IPS-15b (cell line): ENCODE measurements at regions not wholly inside any gene's neighbourhood (a gene's known extent, or its start where the extent isn't known, plus 50 kb on each side); places are given as distances from the start of the nearest gene placed in this dataset.
"Not testable (repeated sequence)": the region's sequence is repeated elsewhere in the genome, so short reads cannot be mapped to it uniquely, and the experiment has no call there.

ENCODE experiments used
- H3K27me3 ChIP-seq: one replicate; pipeline ENCODE4 v1.6.1; 2013; ENCODE audit warnings: low read length; ENCODE audit not compliant: control insufficient read depth, insufficient read depth
- H3K36me3 ChIP-seq: one replicate; pipeline ENCODE4 v1.6.1; 2013; ENCODE audit warnings: low read length; ENCODE audit not compliant: control insufficient read depth, insufficient read depth
- H3K4me1 ChIP-seq: one replicate; pipeline ENCODE4 v1.6.1; 2013; ENCODE audit warnings: mild to moderate bottlenecking, low read length; ENCODE audit not compliant: control insufficient read depth, insufficient read depth
- H3K4me3 ChIP-seq: one replicate; pipeline ENCODE4 v1.5.1; 2013; ENCODE audit warnings: low read depth, low read length
- H3K9ac ChIP-seq: one replicate; pipeline ENCODE4 v1.6.1; 2013; ENCODE audit warnings: low read depth, mild to moderate bottlenecking, low read length
- H3K9me3 ChIP-seq: one replicate; pipeline ENCODE4 v1.6.1; 2013; ENCODE audit warnings: mild to moderate bottlenecking, low read length; ENCODE audit not compliant: control insufficient read depth, insufficient read depth

GRCh38 chr21:35473496-35473895 is 424.4 kb upstream of the RUNX1 start:
- no peak overlapping the region for H3K9ac ChIP-seq
- H3K9me3 ChIP-seq, result no peaks in the 10 kb centered on the region
- H3K36me3 ChIP-seq, result no peaks in the 10 kb centered on the region
- no peaks in the 10 kb centered on the region for H3K27me3 ChIP-seq
- H3K4me1 ChIP-seq, result peaks cover 22% of the 10 kb centered on the region
- H3K4me3 ChIP-seq, result no peak overlapping the region

GRCh38 chr21:35470522-35470921 is 421.4 kb upstream of the RUNX1 start:
- H3K4me3 ChIP-seq, result no peak overlapping the region
- H3K27me3 ChIP-seq, result no peaks in the 10 kb centered on the region
- peaks cover 22% of the 10 kb centered on the region for H3K4me1 ChIP-seq
- H3K9me3 ChIP-seq, result no peaks in the 10 kb centered on the region
- no peak overlapping the region for H3K9ac ChIP-seq
- no peaks in the 10 kb centered on the region for H3K36me3 ChIP-seq

GRCh38 chr21:35469498-35469897 is 420.4 kb upstream of the RUNX1 start:
- H3K36me3 ChIP-seq, result no peaks in the 10 kb centered on the region
- H3K4me3 ChIP-seq, result no peak overlapping the region
- H3K4me1 ChIP-seq, result peaks cover 16% of the 10 kb centered on the region
- no peaks in the 10 kb centered on the region for H3K27me3 ChIP-seq
- no peaks in the 10 kb centered on the region for H3K9me3 ChIP-seq
- no peak overlapping the region for H3K9ac ChIP-seq

- H3K4me3 ChIP-seq, result no peak overlapping the region
- peaks cover 14% of the 10 kb centered on the region for H3K4me1 ChIP-seq
- H3K9ac ChIP-seq, result no peak overlapping the region
- H3K27me3 ChIP-seq, result no peaks in the 10 kb centered on the region
- H3K9me3 ChIP-seq, result no peaks in the 10 kb centered on the region
- H3K36me3 ChIP-seq, result no peaks in the 10 kb centered on the region
These were observed 419.9 kb upstream of the RUNX1 start for GRCh38 chr21:35468991-35469390.

- Histone ChIP-seq H3K36me3 (no peaks in the 10 kb centered on the region), H3K4me1 (peaks cover 14% of the 10 kb centered on the region), H3K9me3 (no peaks in the 10 kb centered on the region), H3K4me3 (no peak overlapping the region), H3K9ac (no peak overlapping the region), H3K27me3 (no peaks in the 10 kb centered on the region)
These were observed 418.5 kb upstream of the RUNX1 start for GRCh38 chr21:35467566-35467965.

GRCh38 chr21:35466681-35467080 is 417.6 kb upstream of the RUNX1 start:
- H3K9ac ChIP-seq, H3K4me3 ChIP-seq, H3K27me3 ChIP-seq, H3K36me3 ChIP-seq, H3K9me3 ChIP-seq: not testable (repeated sequence)
- peaks cover 13% of the 10 kb centered on the region for H3K4me1 ChIP-seq

- Histone ChIP-seq H3K27me3 (no peaks in the 10 kb centered on the region), H3K9ac (no peak overlapping the region), H3K9me3 (no peaks in the 10 kb centered on the region), H3K4me1 (peaks cover 6% of the 10 kb centered on the region), H3K36me3 (no peaks in the 10 kb centered on the region), H3K4me3 (no peak overlapping the region)
These were observed 416.6 kb upstream of the RUNX1 start for GRCh38 chr21:35465741-35466140.

- Histone ChIP-seq H3K36me3 (no peaks in the 10 kb centered on the region), H3K4me3 (no peak overlapping the region)
These were observed 412.6 kb upstream of the RUNX1 start for GRCh38 chr21:35461700-35462099.

GRCh38 chr21:35460441-35460840 is 411.3 kb upstream of the RUNX1 start:
- H3K4me1 ChIP-seq, result no peaks in the 10 kb centered on the region
- H3K9ac ChIP-seq, result no peak overlapping the region
- no peaks in the 10 kb centered on the region for H3K36me3 ChIP-seq
- H3K9me3 ChIP-seq, result no peaks in the 10 kb centered on the region
- H3K27me3 ChIP-seq, result no peaks in the 10 kb centered on the region
- H3K4me3 ChIP-seq, result no peak overlapping the region

More at GRCh38 chr21:35461700-35462099, 412.6 kb upstream of the RUNX1 start:
- Histone ChIP-seq H3K27me3 (no peaks in the 10 kb centered on the region), H3K9me3 (no peaks in the 10 kb centered on the region), H3K9ac (no peak overlapping the region), H3K4me1 (no peaks in the 10 kb centered on the region)

- Histone ChIP-seq H3K27me3 (no peaks in the 10 kb centered on the region), H3K9ac (no peak overlapping the region), H3K9me3 (no peaks in the 10 kb centered on the region), H3K4me1 (no peaks in the 10 kb centered on the region), H3K4me3 (no peak overlapping the region), H3K36me3 (no peaks in the 10 kb centered on the region)
These were observed 409.3 kb upstream of the RUNX1 start for GRCh38 chr21:35458405-35458804.

- Histone ChIP-seq H3K36me3 (no peaks in the 10 kb centered on the region), H3K27me3 (no peaks in the 10 kb centered on the region), H3K9ac (no peak overlapping the region), H3K4me1 (no peaks in the 10 kb centered on the region), H3K9me3 (no peaks in the 10 kb centered on the region), H3K4me3 (no peak overlapping the region)
These were observed 408.1 kb upstream of the RUNX1 start for GRCh38 chr21:35457097-35457804.

- Histone ChIP-seq H3K4me1 (no peaks in the 10 kb centered on the region), H3K9ac (no peak overlapping the region), H3K27me3 (no peaks in the 10 kb centered on the region), H3K36me3 (peaks cover 6% of the 10 kb centered on the region), H3K9me3 (peaks cover 9% of the 10 kb centered on the region), H3K4me3 (no peak overlapping the region)
These were observed 402.2 kb upstream of the RUNX1 start for GRCh38 chr21:35451276-35451675.
